ENCODE measurements at regions not wholly inside any gene's neighbourhood (a gene's known extent, or its start where the extent isn't known, plus 50 kb on each side); places are given as distances from the start of the nearest gene placed in this dataset.
"Not testable (repeated sequence)": the region's sequence is repeated elsewhere in the genome, so short reads cannot be mapped to it uniquely, and the experiment has no call there.

DNA sequence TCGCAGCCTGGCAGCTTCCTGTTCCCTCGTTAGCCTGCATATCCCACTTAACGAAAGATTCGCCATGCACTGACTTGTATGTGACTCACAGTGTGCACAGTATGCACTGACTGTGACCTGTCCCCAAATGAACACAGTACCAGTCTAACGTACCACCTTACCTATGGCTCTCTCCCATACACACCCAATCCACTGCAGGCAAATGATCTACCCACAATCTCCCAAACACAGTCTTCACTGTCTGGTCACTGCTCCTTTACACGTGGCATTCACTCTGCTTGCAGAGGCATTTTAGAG, 163.5 kb upstream of the EEA1 start:
- H3K36me3 ChIP-seq (ENCODE audit: control insufficient read depth, low read length): no peaks in the 10 kb centered on the region
- no peaks in the 10 kb centered on the region for H3K27me3 ChIP-seq (ENCODE audit: control insufficient read depth, low read length)
- no peak for TF ChIP-seq CTCF (IDR thresholded peaks at IDR 0.05; ENCODE audit: low read depth, low read length, poor library complexity, severe bottlenecking)
- TF ChIP-seq EZH2phosphoT487 (IDR thresholded peaks at IDR 0.05; ENCODE audit: borderline replicate concordance, low read length): no peak
- H3K4me2 ChIP-seq (ENCODE audit: low read length): no peak overlapping the region
- H3K9me2 ChIP-seq (replicated peaks; ENCODE audit: control insufficient read depth, low read length): no peaks in the 10 kb centered on the region
- H3F3A ChIP-seq (ENCODE audit: control insufficient read depth, insufficient read depth): no peaks in the 10 kb centered on the region
- no peaks in the 10 kb centered on the region for H3K79me2 ChIP-seq (ENCODE audit: control insufficient read depth, low read length)
- no peaks in the 10 kb centered on the region for H4K20me1 ChIP-seq (ENCODE audit: control insufficient read depth, insufficient read depth, low read depth, low read length)
- H3K9me3 ChIP-seq (ENCODE audit: control insufficient read depth, insufficient read depth, low read length): no peaks in the 10 kb centered on the region
- no peak overlapping the region for H3K27ac ChIP-seq (ENCODE audit: low read depth, low read length)
- H3K4me1 ChIP-seq (ENCODE audit: control insufficient read depth, low read length): no peaks in the 10 kb centered on the region
- no peak overlapping the region for H3K4me3 ChIP-seq (ENCODE audit: low read length)

DNA sequence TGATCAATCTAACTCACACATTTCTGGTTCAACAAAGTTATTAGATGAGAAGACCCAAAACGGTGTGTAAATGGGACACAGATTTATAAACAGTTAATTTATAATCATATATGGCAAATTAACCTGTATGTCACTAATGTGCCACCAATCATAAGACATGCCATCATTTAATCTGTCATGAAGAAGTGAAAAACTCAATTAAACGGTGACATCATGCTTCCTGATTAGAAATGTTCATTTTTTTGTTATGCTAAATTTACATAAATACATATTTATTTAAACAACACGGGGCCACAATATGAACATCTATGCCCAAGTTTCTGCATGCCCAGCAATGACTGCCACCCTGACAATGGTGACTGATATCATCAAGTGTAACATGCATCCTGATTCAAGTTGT, 164.1 kb upstream of the EEA1 start:
- no peaks in the 10 kb centered on the region for H3K9me3 ChIP-seq (ENCODE audit: control insufficient read depth, insufficient read depth, low read length)
- H3K9me2 ChIP-seq (replicated peaks; ENCODE audit: control insufficient read depth, low read length): no peaks in the 10 kb centered on the region
- H3K36me3 ChIP-seq (ENCODE audit: control insufficient read depth, low read length): no peaks in the 10 kb centered on the region
- H3K27me3 ChIP-seq (ENCODE audit: control insufficient read depth, low read length): no peaks in the 10 kb centered on the region
- no peaks in the 10 kb centered on the region for H3F3A ChIP-seq (ENCODE audit: control insufficient read depth, insufficient read depth)
- no peak overlapping the region for H3K27ac ChIP-seq (ENCODE audit: low read depth, low read length)
- H3K4me3 ChIP-seq (ENCODE audit: low read length): no peak overlapping the region
- no peaks in the 10 kb centered on the region for H3K79me2 ChIP-seq (ENCODE audit: control insufficient read depth, low read length)
- H3K4me2 ChIP-seq (ENCODE audit: low read length): no peak overlapping the region
- H3K4me1 ChIP-seq (ENCODE audit: control insufficient read depth, low read length): peaks cover 2% of the 10 kb centered on the region
- TF ChIP-seq EZH2phosphoT487 (IDR thresholded peaks at IDR 0.05; ENCODE audit: borderline replicate concordance, low read length) (no peak), CTCF (IDR thresholded peaks at IDR 0.05; ENCODE audit: low read depth, low read length, poor library complexity, severe bottlenecking) (no peak)
- no peaks in the 10 kb centered on the region for H4K20me1 ChIP-seq (ENCODE audit: control insufficient read depth, insufficient read depth, low read depth, low read length)

DNA sequence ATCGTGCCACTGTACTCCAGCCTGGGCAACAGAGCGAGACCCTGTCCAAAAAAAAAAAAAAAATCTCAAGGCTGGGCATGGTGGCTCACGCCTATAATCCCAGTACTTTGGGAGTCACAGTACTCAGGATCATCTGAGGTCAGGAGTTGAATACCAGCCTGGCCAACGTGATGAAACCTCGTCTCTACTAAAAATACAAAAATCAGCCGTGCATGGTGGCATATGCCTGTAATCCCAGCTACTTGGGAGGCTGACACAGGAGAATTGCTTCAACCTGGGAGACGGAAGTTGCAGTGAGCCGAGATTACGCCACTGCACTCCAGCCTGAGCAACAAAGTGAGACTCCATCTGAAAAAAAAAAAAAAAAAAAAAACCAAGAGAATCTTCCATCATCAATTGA, 165.1 kb upstream of the EEA1 start:
- H3K79me2 ChIP-seq (ENCODE audit: control insufficient read depth, low read length); H3K4me2 ChIP-seq (ENCODE audit: low read length); H4K20me1 ChIP-seq (ENCODE audit: control insufficient read depth, insufficient read depth, low read depth, low read length); H3K27me3 ChIP-seq (ENCODE audit: control insufficient read depth, low read length); H3F3A ChIP-seq (ENCODE audit: control insufficient read depth, insufficient read depth); H3K9me3 ChIP-seq (ENCODE audit: control insufficient read depth, insufficient read depth, low read length); H3K36me3 ChIP-seq (ENCODE audit: control insufficient read depth, low read length); H3K27ac ChIP-seq (ENCODE audit: low read depth, low read length); H3K9me2 ChIP-seq (replicated peaks; ENCODE audit: control insufficient read depth, low read length); H3K4me3 ChIP-seq (ENCODE audit: low read length): not testable (repeated sequence)
- peaks cover 12% of the 10 kb centered on the region for H3K4me1 ChIP-seq (ENCODE audit: control insufficient read depth, low read length)

GRCh38 chr12:93094988-93095737, 166.1 kb upstream of the EEA1 start:
- no peaks in the 10 kb centered on the region for H3K79me2 ChIP-seq (ENCODE audit: control insufficient read depth, low read length)
- no peak overlapping the region for H3K27ac ChIP-seq (ENCODE audit: low read depth, low read length)
- no peaks in the 10 kb centered on the region for H4K20me1 ChIP-seq (ENCODE audit: control insufficient read depth, insufficient read depth, low read depth, low read length)
- no peak overlapping the region for H3K4me2 ChIP-seq (ENCODE audit: low read length)
- no peak for TF ChIP-seq EZH2phosphoT487 (IDR thresholded peaks at IDR 0.05; ENCODE audit: borderline replicate concordance, low read length)
- TF ChIP-seq CTCF (IDR thresholded peaks at IDR 0.05; ENCODE audit: low read depth, low read length, poor library complexity, severe bottlenecking): no peak
- H3F3A ChIP-seq (ENCODE audit: control insufficient read depth, insufficient read depth): no peaks in the 10 kb centered on the region
- no peaks in the 10 kb centered on the region for H3K27me3 ChIP-seq (ENCODE audit: control insufficient read depth, low read length)
- no peaks in the 10 kb centered on the region for H3K9me3 ChIP-seq (ENCODE audit: control insufficient read depth, insufficient read depth, low read length)
- H3K4me3 ChIP-seq (ENCODE audit: low read length): no peak overlapping the region
- no peaks in the 10 kb centered on the region for H3K36me3 ChIP-seq (ENCODE audit: control insufficient read depth, low read length)
- no peaks in the 10 kb centered on the region for H3K9me2 ChIP-seq (replicated peaks; ENCODE audit: control insufficient read depth, low read length)
- peaks cover 22% of the 10 kb centered on the region for H3K4me1 ChIP-seq (ENCODE audit: control insufficient read depth, low read length)

All from DOHH2 (cell line).